ENCODE measurements at regions not wholly inside any gene's neighbourhood (a gene's known extent, or its start where the extent isn't known, plus 50 kb on each side); places are given as distances from the start of the nearest gene placed in this dataset.

DNA sequence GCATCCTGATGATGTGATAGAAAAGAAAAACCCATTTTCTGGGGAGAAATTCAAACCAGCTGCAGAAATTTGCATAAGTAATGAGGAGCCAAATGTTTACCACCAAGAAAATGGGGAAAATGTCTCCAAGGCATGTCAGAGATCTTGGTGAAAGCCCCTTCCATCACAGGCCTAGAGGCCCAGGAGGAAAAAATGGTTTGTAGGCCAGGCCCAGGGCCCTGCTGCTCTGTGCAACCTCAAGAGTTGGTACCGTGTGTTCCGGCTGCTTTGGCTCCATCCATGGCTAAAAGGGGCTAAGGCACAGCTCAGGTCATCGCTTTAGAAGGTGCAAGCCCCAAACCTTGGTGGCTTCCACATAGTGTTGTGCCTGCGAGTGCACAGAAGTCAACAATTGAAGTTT is 543.1 kb downstream of the ZNF608 start:
- intact Hi-C loops (cut with DNase I; ENCODE audit: low total_unique reads): no loop called here
- H3K36me3 ChIP-seq (ENCODE audit: low read depth, missing control alignments): no peaks in the 10 kb centered on the region
- H3K4me1 ChIP-seq: no peaks in the 10 kb centered on the region
- H3K27me3 ChIP-seq: no peaks in the 10 kb centered on the region
- no peak overlapping the region for H3K27ac ChIP-seq
- H3K4me3 ChIP-seq: no peak overlapping the region
- no peak for DNase-seq
- H3K9me3 ChIP-seq: no peaks in the 10 kb centered on the region
- WGBS, 2 donors: 89 to 92% methylated on average over 3 to 4 of the region's 4 CpGs
- no peak for TF ChIP-seq CTCF (IDR thresholded peaks at IDR 0.05)
- TF ChIP-seq POLR2A (IDR thresholded peaks at IDR 0.05): no peak

GRCh38 chr5:124200381-124200780 is 546.1 kb downstream of the ZNF608 start:
- H3K4me1 ChIP-seq: no peaks in the 10 kb centered on the region
- WGBS, 2 donors: 49 to 56% methylated on average over 1 of the region's 1 CpG
- no peaks in the 10 kb centered on the region for H3K9me3 ChIP-seq
- intact Hi-C loops (cut with DNase I; ENCODE audit: low total_unique reads): no loop called here
- no peak overlapping the region for H3K4me3 ChIP-seq
- no peak for TF ChIP-seq CTCF (IDR thresholded peaks at IDR 0.05)
- no peak for TF ChIP-seq POLR2A (IDR thresholded peaks at IDR 0.05)
- no peaks in the 10 kb centered on the region for H3K36me3 ChIP-seq (ENCODE audit: low read depth, missing control alignments)
- DNase-seq: no peak
- H3K27ac ChIP-seq: no peak overlapping the region
- no peaks in the 10 kb centered on the region for H3K27me3 ChIP-seq

GRCh38 chr5:124199893-124200292 is 546.5 kb downstream of the ZNF608 start:
- 51 to 79% methylated on average over 3 of the region's 3 CpGs for WGBS, 2 donors
- no peak for DNase-seq
- Histone ChIP-seq H3K27me3 (no peaks in the 10 kb centered on the region), H3K4me3 (no peak overlapping the region), H3K4me1 (no peaks in the 10 kb centered on the region), H3K9me3 (no peaks in the 10 kb centered on the region), H3K27ac (no peak overlapping the region), H3K36me3 (ENCODE audit: low read depth, missing control alignments) (no peaks in the 10 kb centered on the region)
- intact Hi-C loops (cut with DNase I; ENCODE audit: low total_unique reads): no loop called here
- no peak for TF ChIP-seq POLR2A (IDR thresholded peaks at IDR 0.05)
- TF ChIP-seq CTCF (IDR thresholded peaks at IDR 0.05): no peak

DNA sequence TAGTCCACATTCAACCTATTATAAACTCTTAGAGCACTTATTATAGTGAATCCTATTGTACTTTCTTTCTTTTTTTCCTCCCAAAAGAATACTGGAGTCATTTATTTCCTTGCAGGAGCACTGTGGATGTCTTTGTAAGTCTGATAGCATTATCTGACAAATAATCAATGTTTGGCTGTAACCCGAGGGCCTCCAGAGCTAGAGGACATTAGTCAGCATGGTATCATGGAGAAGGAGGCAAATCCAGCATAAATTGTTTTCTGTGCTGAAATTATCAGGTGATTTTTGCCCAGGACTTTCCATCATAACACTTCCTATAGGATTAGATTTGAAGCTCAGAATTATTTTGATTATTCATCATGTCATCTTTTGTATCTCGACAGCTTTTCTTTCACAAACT is 551.0 kb downstream of the ZNF608 start:
- Histone ChIP-seq H3K27me3 (no peaks in the 10 kb centered on the region), H3K4me3 (no peak overlapping the region), H3K27ac (no peak overlapping the region), H3K9me3 (no peaks in the 10 kb centered on the region), H3K36me3 (ENCODE audit: low read depth, missing control alignments) (no peaks in the 10 kb centered on the region), H3K4me1 (no peaks in the 10 kb centered on the region)
- intact Hi-C loops (cut with DNase I; ENCODE audit: low total_unique reads): no loop called here
- TF ChIP-seq POLR2A (IDR thresholded peaks at IDR 0.05) (no peak), CTCF (IDR thresholded peaks at IDR 0.05) (no peak)
- 72 to 76% methylated on average over 2 of the region's 2 CpGs for whole genome bisulfite sequencing, 2 donors
- no peak for DNase-seq

- no peak overlapping the region for H3K4me3 ChIP-seq
- WGBS, 2 donors: 86 to 93% methylated on average over 7 of the region's 7 CpGs
- intact Hi-C loops (cut with DNase I; ENCODE audit: low total_unique reads): no loop called here
- H3K27me3 ChIP-seq: no peaks in the 10 kb centered on the region
- no peak for DNase-seq
- H3K27ac ChIP-seq: no peak overlapping the region
- no peaks in the 10 kb centered on the region for H3K4me1 ChIP-seq
- no peak for TF ChIP-seq POLR2A (IDR thresholded peaks at IDR 0.05)
- no peak for TF ChIP-seq CTCF (IDR thresholded peaks at IDR 0.05)
- no peaks in the 10 kb centered on the region for H3K9me3 ChIP-seq
- H3K36me3 ChIP-seq (ENCODE audit: low read depth, missing control alignments): no peaks in the 10 kb centered on the region
Observed at GRCh38 chr5:124194282-124194681, 552.2 kb downstream of the ZNF608 start.
